ENCODE measurements at regions not wholly inside any gene's neighbourhood (a gene's known extent, or its start where the extent isn't known, plus 50 kb on each side); places are given as distances from the start of the nearest gene placed in this dataset.
A peak's percentile ranks its signal among the peaks of the same experiment; 100 is the strongest.
"Not testable (repeated sequence)": the region's sequence is repeated elsewhere in the genome, so short reads cannot be mapped to it uniquely, and the experiment has no call there.

DNA sequence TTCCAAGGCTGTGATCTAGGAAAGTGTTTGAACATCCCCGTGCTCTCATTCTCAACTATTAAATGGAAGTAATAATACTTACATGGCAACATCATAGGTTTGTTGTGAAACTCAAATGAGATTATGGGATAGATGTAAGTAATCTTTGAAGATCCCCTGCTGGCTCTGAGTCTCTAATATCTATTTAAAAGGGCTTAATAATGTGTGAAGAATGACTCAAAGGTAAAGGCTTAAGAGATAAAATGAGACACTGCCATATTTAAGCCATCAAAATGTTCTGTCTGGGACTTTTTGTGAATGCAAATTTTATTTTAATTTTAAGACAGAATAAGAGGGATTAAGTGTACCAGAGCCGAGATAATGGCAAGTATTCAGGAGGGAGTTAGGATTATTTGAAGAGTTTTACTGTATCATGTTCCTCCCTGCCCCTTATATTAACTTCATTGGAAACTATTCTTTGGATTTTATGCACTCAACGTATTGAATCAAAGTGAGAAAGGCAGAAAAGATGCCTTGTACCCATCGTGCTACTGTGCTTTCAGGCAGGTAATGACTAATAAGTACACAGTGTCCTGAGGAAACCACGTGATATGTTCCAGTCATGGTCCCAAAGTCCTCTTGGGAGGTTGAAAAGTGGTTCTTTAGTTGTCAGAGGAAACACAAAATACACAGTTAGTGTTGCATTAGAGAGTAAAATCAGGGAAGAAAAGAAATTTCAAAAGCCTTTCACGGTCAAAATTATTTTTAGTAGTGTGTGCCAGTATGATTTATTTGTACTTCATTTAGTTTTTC is 192.4 kb downstream of the RBM46 start:
- DNase-seq, result no peak
- intact Hi-C loops (cut with DNase I, micrococcal nuclease), result no loop called here
- no peak for ATAC-seq

DNA sequence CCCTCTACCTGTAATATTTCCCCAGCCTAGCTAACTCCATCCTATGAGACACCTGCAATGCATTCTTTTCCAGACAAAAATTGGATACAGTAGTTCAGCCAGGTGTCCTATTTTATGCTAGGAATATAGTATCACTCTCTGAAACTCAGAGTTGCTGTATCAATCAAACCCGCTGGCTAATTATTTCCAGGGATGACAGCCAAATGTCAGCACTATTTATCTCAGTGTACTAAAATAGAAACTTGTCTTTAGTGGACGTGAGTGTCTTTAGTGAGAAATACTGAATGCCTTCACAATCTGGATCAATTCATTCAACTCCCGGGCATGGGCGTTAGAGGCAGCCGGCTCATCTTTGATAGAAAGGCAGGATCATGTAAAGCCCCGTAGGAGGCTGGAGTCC is 196.2 kb downstream of the RBM46 start:
- no peak for ATAC-seq
- DNase-seq, result no peak
- intact Hi-C loops (cut with DNase I, micrococcal nuclease), result no loop called here

DNA sequence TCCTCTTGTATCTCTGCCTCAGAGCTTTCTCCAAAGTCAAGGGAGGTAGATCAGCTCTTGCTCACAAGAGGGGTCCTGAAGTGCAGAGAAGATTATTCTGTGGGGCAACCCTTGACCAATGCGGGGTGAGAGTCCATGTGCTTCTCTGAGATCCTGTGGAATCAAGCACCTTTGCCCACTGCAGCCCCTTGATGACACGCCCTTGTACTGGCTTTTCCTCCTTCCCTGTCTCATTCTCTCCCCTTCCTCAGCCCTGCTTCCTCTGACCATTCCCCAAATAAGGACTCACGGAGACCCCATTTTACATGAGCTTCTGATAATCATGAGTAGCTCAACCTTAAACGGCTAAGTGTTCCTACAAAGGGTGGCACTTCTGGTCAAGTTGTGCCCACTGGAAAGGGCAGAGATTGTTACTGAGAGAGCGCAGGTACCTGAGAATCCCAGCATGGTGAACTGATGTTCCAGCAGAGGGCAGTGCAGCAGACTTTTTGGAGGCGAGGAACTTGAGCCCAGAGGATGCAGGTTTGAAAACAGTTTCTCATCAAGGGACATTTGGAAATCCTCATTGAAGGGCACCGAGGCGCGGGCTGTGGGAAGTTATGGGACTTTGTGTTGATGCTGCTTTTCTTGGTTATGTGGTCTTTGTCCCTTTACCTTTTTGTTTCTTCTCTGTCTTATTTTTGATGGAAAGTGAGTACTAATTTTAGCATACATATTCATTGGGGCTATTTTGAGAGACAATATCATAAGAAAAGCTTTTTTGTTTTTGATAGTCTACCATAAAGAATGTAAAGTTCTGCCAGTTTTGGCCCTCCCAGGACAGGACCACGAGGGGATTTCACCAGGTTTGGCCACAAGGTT is 201.3 kb downstream of the RBM46 start:
- DNase-seq (peak; percentile 28 to 63), ATAC-seq (peak; percentile 68)
- intact Hi-C loops (cut with DNase I, micrococcal nuclease), result no loop called here

DNA sequence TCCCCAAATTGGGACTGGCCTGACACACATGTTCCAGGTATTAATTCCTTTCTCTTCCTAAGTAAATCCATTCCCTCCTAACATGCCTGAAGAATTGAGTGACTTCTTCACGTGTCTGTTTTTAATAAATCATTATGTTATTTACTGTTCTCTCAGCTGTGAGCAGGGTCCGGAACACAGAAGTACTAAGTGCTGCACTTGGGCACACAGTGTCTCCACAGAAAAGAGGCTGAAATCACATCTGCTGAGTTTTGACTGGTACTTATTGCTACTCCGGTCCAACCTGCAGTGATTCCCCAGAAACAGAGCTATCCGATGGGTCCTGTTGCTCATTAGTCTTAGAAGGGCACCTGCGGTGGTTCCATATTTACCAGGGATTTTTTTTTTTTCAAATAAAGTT is 202.6 kb downstream of the RBM46 start:
- ATAC-seq (no peak), DNase-seq (no peak)
- intact Hi-C loops (cut with DNase I, micrococcal nuclease), result no loop called here

DNA sequence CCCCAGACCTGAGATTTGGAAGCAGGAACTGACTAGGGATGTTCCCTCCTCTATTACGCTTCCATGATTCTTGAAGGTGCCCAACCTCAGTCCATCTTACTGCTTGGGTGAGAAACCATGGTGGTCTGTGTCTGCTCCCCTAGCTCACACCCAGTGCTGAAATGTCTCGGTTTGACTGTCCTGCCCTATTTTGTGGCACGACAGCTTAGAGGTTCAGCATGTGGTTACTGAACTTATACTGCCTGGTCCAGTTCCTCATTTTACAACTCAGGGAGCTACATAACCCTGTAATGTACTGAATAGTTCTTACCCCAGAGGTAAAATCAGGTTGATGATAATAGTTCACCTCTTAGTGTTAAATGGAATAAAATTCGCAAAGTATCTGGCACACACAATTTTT is 203.1 kb downstream of the RBM46 start:
- intact Hi-C loops (cut with DNase I, micrococcal nuclease), result no loop called here
- no peak for ATAC-seq

DNA sequence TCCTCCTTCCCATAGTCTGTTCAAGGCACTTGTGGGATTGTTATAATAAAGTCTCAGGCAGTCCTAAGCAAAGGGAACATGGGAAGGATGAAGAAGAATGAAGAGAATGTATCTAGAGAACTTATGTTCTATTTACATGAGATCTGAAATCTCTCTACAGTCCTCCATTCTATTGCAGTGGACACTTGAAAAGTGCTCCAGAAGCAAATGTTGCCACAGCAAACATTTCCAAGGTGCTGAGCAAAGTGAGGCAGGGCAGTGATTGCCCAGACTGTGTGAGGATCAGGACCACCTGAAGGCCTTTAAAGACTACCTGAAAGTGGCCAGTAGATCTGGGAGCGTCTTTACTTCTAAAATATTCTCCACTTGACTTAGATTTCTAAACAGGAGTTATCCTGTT is 203.5 kb downstream of the RBM46 start:
- no peak for ATAC-seq
- intact Hi-C loops (cut with DNase I, micrococcal nuclease), result no loop called here

More for the DNA sequence above, 203.1 kb downstream of the RBM46 start:
- DNase-seq, result no peak

DNA sequence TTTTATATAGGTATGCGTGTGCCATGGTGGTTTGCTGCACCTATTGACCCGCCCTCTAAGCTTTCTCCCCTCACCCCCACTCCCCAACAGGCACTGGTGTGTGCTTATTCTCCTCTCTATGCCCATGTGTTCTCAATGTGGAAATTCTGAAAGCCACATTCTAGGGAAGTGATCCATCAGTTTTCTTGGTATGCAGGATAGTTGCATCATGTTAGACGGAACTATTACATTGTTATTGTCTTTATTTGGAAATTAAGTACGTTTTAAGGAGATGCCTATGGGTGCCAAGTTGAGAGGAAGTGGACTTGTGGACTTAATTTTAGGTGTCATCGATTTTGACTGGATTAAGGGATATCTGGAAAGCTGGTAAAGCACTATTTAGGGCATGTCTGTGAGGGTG is 204.6 kb downstream of the RBM46 start:
- DNase-seq, result no peak
- intact Hi-C loops (cut with DNase I, micrococcal nuclease), result no loop called here
- no peak for ATAC-seq

More for the DNA sequence above, 203.5 kb downstream of the RBM46 start:
- DNase-seq, result no peak

DNA sequence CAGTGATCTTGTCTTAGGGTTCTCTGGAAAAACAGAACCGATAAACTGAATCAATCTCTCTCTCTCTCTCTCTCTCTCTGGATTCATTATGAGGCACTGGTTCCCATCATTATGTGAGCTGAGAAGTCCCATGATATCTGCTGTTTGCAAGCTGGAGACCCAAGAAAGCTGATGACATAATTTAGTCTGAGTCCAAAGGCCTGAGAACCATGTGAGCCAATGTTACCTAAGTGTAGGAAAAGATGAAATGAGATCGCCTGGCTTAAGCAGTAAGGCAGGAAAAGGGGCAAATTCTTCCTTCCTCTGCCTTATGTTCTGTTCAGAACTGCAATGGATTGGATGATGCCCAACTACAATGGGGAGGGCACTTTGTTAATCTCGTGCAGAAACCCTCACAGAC is 207.4 kb downstream of the RBM46 start:
- ATAC-seq, result no peak
- DNase-seq, result no peak
- intact Hi-C loops (cut with DNase I, micrococcal nuclease), result no loop called here

DNA sequence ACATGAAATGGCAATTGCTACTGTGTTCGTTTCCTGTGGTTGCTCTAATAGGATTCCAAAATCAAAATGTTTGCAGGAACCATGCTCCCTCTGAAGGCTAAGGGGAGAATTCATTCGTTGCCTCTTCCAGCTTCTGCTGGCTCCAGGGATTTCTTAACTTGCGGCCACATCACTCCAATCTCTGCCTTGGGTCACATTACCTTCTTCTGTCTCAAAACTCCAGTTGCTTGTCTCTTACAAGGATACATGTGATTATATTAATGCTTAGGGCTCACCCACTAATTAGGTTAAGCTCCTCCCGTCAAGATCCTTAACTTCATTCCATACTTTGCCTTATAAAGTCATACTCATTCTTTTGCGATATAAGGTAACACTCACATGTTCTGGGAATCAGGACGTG is 208.4 kb downstream of the RBM46 start:
- intact Hi-C loops (cut with DNase I, micrococcal nuclease), result no loop called here
- DNase-seq, result no peak
- no peak for ATAC-seq

DNA sequence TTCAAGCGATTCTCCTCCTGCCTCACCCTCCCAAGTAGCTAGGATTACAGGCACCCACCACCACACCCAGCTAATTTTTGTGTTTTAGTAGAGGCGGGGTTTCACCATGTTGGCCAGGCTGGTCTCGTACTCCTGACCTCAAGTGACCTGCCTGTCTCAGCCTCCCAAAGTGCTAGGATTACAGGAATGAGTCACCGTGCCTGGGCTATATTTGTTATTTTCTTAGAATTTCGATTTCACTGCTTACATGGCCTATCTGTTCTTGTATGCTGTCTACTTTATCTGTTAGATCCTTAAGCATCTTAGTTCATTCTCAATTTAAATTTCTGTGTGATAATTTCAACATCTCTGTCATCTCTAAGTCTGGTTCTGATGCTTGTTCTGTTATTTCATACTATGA is 210.6 kb upstream of the NPY2R start:
- DNase-seq; intact Hi-C loops (cut with DNase I, micrococcal nuclease); ATAC-seq: not testable (repeated sequence)

DNA sequence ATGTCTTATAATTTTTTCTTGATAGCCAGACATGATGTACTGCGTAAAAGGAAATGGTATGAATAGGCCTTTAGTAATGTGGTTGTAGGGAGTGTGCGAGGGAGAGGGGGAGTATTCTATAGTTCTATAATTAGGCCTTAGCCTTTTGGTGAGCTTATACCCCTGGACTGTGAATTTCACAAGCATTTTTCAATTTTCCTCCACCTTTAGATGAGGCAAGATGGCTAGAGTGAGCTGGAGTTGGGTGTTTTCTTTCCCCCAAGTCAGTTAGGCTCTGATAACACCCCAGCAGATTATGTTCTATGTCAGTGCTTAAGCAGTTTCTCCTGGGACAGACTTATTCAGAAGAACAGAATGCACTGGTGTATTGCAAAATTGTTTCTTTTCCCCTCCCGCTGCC is 210.2 kb upstream of the NPY2R start:
- intact Hi-C loops (cut with DNase I, micrococcal nuclease), result no loop called here
- DNase-seq (no peak), ATAC-seq (no peak)

DNA sequence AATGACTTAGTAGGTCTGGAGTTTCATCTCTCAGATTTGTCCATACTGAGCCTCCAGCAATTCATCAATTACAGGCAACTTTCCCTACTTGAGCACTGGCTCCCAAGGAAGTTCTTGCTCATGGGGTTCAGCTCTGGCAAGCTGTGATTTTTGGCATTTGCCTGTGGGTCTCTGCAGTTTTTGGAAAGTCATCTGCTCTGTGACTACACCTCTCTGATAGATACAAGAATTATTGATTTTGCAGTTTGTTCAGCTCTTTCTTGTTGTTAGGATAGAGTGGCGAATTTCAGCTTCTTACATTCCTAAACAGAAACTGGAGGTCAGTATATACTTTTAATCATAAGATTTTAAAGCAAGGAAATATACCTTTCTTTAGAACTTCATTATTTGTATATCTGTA is 209.7 kb upstream of the NPY2R start:
- DNase-seq (no peak), ATAC-seq (no peak)
- intact Hi-C loops (cut with DNase I, micrococcal nuclease), result no loop called here

DNA sequence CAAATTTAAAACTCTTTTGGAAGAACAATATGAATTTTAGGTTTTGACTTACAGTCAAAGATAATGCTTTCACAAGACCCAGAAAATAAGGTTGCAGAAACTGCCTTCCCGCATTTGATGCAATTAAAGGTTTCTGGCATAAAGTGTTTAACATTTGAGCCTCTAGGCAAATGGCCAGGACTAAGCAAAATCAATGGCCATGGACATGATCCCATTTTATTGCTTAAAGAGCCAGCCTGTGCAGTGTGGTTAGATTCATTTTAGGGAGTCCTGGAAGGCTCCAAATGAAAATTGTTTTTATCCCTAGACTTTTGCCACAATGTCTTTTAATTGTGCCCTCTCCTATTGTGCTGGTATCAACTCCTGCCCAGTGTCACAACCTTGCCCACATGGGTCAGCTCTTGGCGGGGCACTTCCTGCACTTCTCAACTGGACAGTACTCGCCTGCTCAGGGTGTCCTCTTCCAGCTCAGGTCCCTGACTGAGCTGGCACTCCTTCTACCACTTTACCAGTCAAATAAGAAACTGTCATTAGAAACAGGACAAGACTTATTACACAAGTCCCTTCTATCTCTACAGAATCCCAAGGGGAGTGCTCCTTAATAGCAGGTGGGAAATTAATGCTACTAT is 208.4 kb upstream of the NPY2R start:
- DNase-seq (no peak), ATAC-seq (no peak)
- intact Hi-C loops (cut with DNase I, micrococcal nuclease), result no loop called here

DNA sequence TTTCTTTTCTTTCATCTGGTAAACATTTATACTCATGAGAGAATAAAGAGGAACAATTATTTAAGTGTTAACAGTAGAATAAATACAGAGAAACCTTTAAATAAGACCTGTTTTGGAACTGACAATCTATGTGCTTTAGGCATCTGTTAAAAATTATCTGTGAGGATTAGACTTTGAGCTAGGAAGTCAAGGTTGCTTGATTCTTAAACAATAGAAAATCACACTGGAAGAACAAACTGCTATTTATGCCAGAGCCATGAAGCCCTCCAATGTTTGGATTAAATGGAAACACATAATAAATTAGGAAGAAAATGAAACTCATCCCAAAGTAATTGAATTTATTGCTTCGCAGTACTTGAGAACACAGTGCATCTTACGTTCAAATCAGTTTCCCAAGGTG is 207.2 kb upstream of the NPY2R start:
- intact Hi-C loops (cut with DNase I, micrococcal nuclease), result no loop called here
- DNase-seq (no peak), ATAC-seq (no peak)

DNA sequence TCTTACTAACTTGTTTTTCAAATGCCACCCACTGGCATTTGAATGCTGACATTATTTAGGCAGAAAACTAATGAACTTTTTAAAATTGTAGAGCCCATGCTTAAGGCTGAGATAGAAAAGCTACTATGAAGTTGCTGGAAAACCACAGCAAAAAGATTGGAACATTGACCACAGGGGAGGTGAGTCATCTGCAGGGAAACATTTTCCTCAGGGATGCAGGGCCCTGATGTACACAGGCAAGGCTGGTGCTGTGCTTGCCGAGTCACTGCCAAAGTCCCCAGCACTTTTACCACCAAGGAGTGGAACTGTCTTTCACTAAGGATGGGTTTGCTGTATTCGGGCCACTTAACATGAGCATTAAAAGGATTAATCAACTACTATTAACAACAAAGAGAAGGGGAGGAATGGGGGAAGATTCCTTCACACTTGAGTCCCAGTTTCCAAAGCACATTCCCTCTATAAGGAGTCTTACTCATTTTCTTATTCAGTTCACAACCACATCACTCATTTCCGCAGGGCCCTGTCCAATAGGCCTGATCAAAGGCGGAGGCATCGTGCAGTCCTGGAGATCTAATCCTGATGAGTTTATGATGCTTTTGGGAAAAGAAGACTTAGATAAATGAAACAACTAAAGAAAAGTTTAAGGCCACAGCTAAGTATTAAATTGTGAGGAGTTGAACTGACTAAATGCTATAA is 202.9 kb upstream of the NPY2R start:
- no peak for ATAC-seq
- DNase-seq, result no peak
- intact Hi-C loops (cut with DNase I, micrococcal nuclease), result no loop called here

DNA sequence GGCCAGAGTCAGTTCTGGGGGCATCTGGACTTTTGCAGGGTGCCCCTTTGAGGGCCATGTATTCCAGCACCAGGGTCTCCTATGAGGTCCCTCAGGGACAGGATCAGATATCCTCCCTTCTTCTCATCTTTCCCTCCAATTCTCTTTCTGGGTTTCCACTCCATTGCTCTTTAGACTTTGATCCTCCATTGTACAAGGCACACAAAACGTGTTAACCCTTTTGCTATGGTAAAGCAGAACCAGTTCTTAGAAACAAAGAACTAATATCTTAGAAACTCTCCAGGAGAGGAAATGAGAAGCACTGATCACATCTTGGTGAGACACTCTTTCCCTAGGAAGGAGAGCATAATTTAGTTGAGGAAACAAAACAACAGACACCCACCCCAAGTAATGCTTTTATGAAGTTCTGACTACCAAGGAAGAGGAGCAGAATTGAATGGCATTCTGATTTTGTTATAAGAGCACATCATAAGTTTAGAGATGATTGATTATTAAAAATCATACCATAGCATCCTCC is 200.7 kb upstream of the NPY2R start:
- ATAC-seq (no peak), DNase-seq (no peak)
- intact Hi-C loops (cut with DNase I, micrococcal nuclease), result no loop called here

DNA sequence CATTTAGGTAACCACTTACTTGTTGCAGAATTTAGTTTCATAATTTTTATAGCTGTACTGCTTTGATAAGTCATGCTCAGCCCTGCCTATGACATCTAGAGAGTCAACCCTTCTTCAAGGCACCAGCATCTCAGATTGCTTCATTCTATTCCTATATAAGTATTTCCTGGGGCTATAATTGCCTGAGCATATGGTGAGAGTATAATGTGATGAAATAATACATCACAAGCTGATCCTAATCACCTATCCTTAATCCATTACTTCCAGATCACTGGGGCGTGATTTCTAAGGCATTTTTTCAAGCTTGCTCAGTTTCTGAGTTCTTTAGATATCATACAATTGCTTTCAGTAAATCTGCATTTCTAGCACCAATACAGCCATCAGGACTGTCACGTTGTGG is 200.0 kb upstream of the NPY2R start:
- intact Hi-C loops (cut with DNase I, micrococcal nuclease), result no loop called here
- no peak for DNase-seq
- ATAC-seq, result no peak

DNA sequence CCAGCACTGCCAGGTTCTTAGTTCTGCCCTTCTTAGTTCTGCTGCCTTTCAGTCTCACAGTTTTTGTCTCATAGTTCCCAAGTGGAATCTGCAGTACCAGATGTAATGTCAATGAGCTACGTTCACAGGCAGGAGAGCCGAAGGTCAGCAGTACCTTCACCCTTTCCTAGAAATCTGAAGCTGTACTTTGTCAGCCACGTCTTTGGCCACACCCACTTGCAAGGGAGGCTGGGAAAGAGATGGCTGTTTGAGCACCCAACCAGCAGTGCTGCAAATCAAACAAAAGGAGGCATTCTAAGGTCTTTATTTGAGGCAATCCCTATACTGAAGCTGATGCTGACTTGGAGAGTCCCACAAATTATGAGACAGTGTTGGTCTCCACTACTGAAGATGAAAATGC is 199.1 kb upstream of the NPY2R start:
- ATAC-seq, result no peak
- DNase-seq, result no peak
- intact Hi-C loops (cut with DNase I, micrococcal nuclease), result no loop called here

DNA sequence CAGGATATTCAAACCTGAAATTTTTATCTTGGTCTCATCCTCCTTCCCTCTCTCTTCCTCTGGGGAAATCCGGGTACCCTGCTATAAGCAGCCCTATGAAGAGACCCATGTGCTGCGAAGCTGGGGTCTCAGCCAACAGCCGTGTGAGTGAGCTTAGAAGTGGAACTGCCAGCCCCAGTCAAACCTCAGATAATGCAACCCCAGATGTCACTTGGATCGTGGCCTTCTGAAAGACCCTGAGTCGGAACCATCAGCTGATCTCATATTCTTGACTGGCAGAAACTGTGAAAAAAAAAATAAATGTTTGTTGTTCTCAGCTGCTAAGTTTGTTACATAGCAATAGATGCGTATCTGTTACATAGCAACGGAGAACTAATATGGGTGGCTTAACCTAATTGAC is 198.1 kb upstream of the NPY2R start:
- intact Hi-C loops (cut with DNase I, micrococcal nuclease), result no loop called here

More for the DNA sequence above, 198.1 kb upstream of the NPY2R start:
- no peak for ATAC-seq
- DNase-seq, result no peak
